PC-9 (cell line): ENCODE measurements at regions not wholly inside any gene's neighbourhood (a gene's known extent, or its start where the extent isn't known, plus 50 kb on each side); places are given as distances from the start of the nearest gene placed in this dataset.

ENCODE experiments used
- CTCF ChIP-seq: fragments of 200-600 bp; sonication (generic); conservative IDR thresholded peaks from 2 replicates; pipeline ENCODE4 v1.6.1; 2017; ENCODE audit warnings: mixed run types, antibody characterized with exemption, mild to moderate bottlenecking, moderate library complexity
- EZH2 ChIP-seq: fragments of 200-600 bp; sonication (generic); IDR thresholded peaks from 2 replicates; pipeline ENCODE4 v1.8.0; 2017; ENCODE audit warnings: antibody characterized with exemption, low read depth

GRCh38 chr4:41461780-41462307, 76.1 kb upstream of the LIMCH1 start:
- TF ChIP-seq CTCF, result no peak
- no peak for TF ChIP-seq EZH2
